GM18507 (cell line): ENCODE measurements at regions not wholly inside any gene's neighbourhood (a gene's known extent, or its start where the extent isn't known, plus 50 kb on each side); places are given as distances from the start of the nearest gene placed in this dataset.
"Not testable (repeated sequence)": the region's sequence is repeated elsewhere in the genome, so short reads cannot be mapped to it uniquely, and the experiment has no call there.

Experiments
- DNase-seq: peaks from one replicate; pipeline ENCODE4 v3.0.0; 2011; ENCODE audit warnings: low read depth; ENCODE audit not compliant: insufficient read length; ENCODE audit errors: extremely low spot score
- FAIRE-seq: peaks from 2 replicates; lab custom pipeline; 2011; peaks lifted over from hg19 to GRCh38; lab: Jason Lieb, UNC

- FAIRE-seq (no peak), DNase-seq (no peak)
These were observed 253.4 kb upstream of the CASK start for GRCh38 chrX:42176789-42177188.

- FAIRE-seq (no peak), DNase-seq (no peak)
These were observed 252.5 kb upstream of the CASK start for GRCh38 chrX:42175843-42176242.

- DNase-seq, FAIRE-seq: not testable (repeated sequence)
These were observed 234.6 kb upstream of the CASK start for GRCh38 chrX:42157923-42158322.

GRCh38 chrX:42151808-42152207, 228.5 kb upstream of the CASK start:
- peak; percentile 71 for FAIRE-seq
- DNase-seq = no peak

- DNase-seq = no peak
- no peak for FAIRE-seq
These were observed 226.4 kb upstream of the CASK start for GRCh38 chrX:42149765-42150164.

GRCh38 chrX:42149281-42149680, 225.9 kb upstream of the CASK start:
- DNase-seq (no peak), FAIRE-seq (no peak)

- DNase-seq = no peak
- FAIRE-seq = no peak
These were observed 220.7 kb upstream of the CASK start for GRCh38 chrX:42143866-42144592.

- DNase-seq (no peak), FAIRE-seq (no peak)
These were observed 217.0 kb upstream of the CASK start for GRCh38 chrX:42140320-42140719.

GRCh38 chrX:42135583-42136228, 212.4 kb upstream of the CASK start:
- DNase-seq (no peak), FAIRE-seq (peak; percentile 66)

- DNase-seq (no peak), FAIRE-seq (no peak)
These were observed 208.5 kb upstream of the CASK start for GRCh38 chrX:42131856-42132255.

- FAIRE-seq = peak; percentile 70
These were observed 205.9 kb upstream of the CASK start for GRCh38 chrX:42129022-42129940.

GRCh38 chrX:42128587-42128986, 205.2 kb upstream of the CASK start:
- FAIRE-seq = peak; percentile 59
- no peak for DNase-seq

More at GRCh38 chrX:42129022-42129940, 205.9 kb upstream of the CASK start:
- no peak for DNase-seq

- DNase-seq (no peak), FAIRE-seq (peak; percentile 21)
These were observed 204.7 kb upstream of the CASK start for GRCh38 chrX:42128020-42128419.

GRCh38 chrX:42127563-42127962, 204.2 kb upstream of the CASK start:
- no peak for FAIRE-seq
- no peak for DNase-seq

GRCh38 chrX:42123369-42123768, 200.0 kb upstream of the CASK start:
- FAIRE-seq = peak; percentile 41
- no peak for DNase-seq

GRCh38 chrX:42119076-42119475, 195.7 kb upstream of the CASK start:
- no peak for FAIRE-seq
- DNase-seq = no peak

GRCh38 chrX:42117318-42117717, 194.0 kb upstream of the CASK start:
- FAIRE-seq (peak; percentile 94), DNase-seq (no peak)

GRCh38 chrX:42109428-42109827, 186.1 kb upstream of the CASK start:
- FAIRE-seq (peak; percentile 74), DNase-seq (no peak)

- FAIRE-seq = peak; percentile 76
- DNase-seq = no peak
These were observed 184.4 kb upstream of the CASK start for GRCh38 chrX:42107495-42108488.
